T-helper 1 cell (primary cell): ENCODE measurements at regions not wholly inside any gene's neighbourhood (a gene's known extent, or its start where the extent isn't known, plus 50 kb on each side); places are given as distances from the start of the nearest gene placed in this dataset.
"Not testable (repeated sequence)": the region's sequence is repeated elsewhere in the genome, so short reads cannot be mapped to it uniquely, and the experiment has no call there.

Experiments
- DNase-seq, 5 donors: peaks; one replicate each; pipeline ENCODE4 v3.0.0-alpha.2; 2012 to 2020

GRCh38 chr5:90128551-90128950 is 281.0 kb downstream of the CETN3 start:
- DNase-seq, result no peak

GRCh38 chr5:90119531-90119971 is 290.0 kb downstream of the CETN3 start:
- DNase-seq, result no peak

GRCh38 chr5:90117005-90117404 is 292.6 kb downstream of the CETN3 start:
- DNase-seq, result no peak

- no peak for DNase-seq
Observed at GRCh38 chr5:90113108-90113507, 296.4 kb downstream of the CETN3 start.

GRCh38 chr5:90112033-90112692 is 297.4 kb downstream of the CETN3 start:
- DNase-seq, result no peak

GRCh38 chr5:90111364-90112032 is 298.1 kb downstream of the CETN3 start:
- no peak for DNase-seq

- no peak for DNase-seq
Observed at GRCh38 chr5:90109285-90109684, 300.3 kb downstream of the CETN3 start.

- no peak for DNase-seq
Observed at GRCh38 chr5:90099099-90099498, 310.5 kb downstream of the CETN3 start.

GRCh38 chr5:90097082-90097477 is 312.5 kb downstream of the CETN3 start:
- no peak for DNase-seq

- DNase-seq, result no peak
Observed at GRCh38 chr5:90096415-90097081, 313.0 kb downstream of the CETN3 start.

GRCh38 chr5:90095292-90096060 is 314.1 kb downstream of the CETN3 start:
- DNase-seq, result no peak

GRCh38 chr5:90093751-90094485 is 315.6 kb downstream of the CETN3 start:
- DNase-seq, result no peak

- DNase-seq, result no peak
Observed at GRCh38 chr5:90092734-90093133, 316.8 kb downstream of the CETN3 start.

- no peak for DNase-seq
Observed at GRCh38 chr5:90084342-90084741, 325.2 kb downstream of the CETN3 start.

- DNase-seq, result not testable (repeated sequence)
Observed at GRCh38 chr5:90073026-90073570, 336.5 kb downstream of the CETN3 start.

GRCh38 chr5:90071656-90072055 is 337.9 kb downstream of the CETN3 start:
- DNase-seq, result no peak

GRCh38 chr5:90071066-90071465 is 338.5 kb downstream of the CETN3 start:
- DNase-seq, result no peak

GRCh38 chr5:90066920-90067319 is 342.6 kb downstream of the CETN3 start:
- no peak for DNase-seq

GRCh38 chr5:90056911-90057705 is 352.4 kb downstream of the CETN3 start:
- DNase-seq, result no peak

GRCh38 chr5:90055831-90056328 is 353.7 kb downstream of the CETN3 start:
- no peak for DNase-seq

GRCh38 chr5:90054612-90055011 is 354.9 kb downstream of the CETN3 start:
- no peak for DNase-seq
